RPMI7951 (cell line): ENCODE measurements at regions not wholly inside any gene's neighbourhood (a gene's known extent, or its start where the extent isn't known, plus 50 kb on each side); places are given as distances from the start of the nearest gene placed in this dataset.
A peak's percentile ranks its signal among the peaks of the same experiment; 100 is the strongest.
"Not testable (repeated sequence)": the region's sequence is repeated elsewhere in the genome, so short reads cannot be mapped to it uniquely, and the experiment has no call there.

Source experiments
- DNase-seq: peaks from one replicate; pipeline ENCODE4 v3.0.0-alpha.2; 2012; ENCODE audit warnings: low read depth

GRCh38 chr19:41495589-41495988 is 52.6 kb downstream of the ERICH4 start:
- DNase-seq: no peak

DNA sequence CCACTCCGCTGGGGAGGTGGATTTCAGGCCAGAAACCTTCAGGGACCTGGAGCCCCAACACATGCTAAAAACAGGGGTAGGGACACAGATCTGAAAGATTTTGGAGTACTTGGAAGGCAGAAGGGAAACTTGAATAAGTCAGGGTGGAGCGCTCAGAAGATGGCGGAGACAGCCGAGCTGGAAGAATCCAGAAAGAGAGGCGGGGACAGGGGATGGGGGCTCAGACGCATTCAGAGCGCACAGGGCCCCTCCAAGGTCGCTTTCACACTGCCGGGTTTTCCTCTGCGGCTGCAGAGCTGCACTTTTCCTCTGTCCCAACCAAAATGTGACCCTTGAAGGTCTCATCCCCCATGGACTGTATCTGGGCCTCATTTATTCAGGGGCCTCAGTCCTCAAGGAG is 56.9 kb downstream of the ERICH4 start:
- no peak for DNase-seq

- no peak for DNase-seq
Measured at GRCh38 chr19:41500443-41500842, 57.5 kb downstream of the ERICH4 start.

GRCh38 chr19:41501854-41502253 is 58.9 kb downstream of the ERICH4 start:
- peak; percentile 15 for DNase-seq

- DNase-seq: no peak
Measured at GRCh38 chr19:41505105-41505504, 62.1 kb downstream of the ERICH4 start.

GRCh38 chr19:41510484-41510883 is 65.5 kb upstream of the CEACAM21 start:
- DNase-seq: no peak

DNA sequence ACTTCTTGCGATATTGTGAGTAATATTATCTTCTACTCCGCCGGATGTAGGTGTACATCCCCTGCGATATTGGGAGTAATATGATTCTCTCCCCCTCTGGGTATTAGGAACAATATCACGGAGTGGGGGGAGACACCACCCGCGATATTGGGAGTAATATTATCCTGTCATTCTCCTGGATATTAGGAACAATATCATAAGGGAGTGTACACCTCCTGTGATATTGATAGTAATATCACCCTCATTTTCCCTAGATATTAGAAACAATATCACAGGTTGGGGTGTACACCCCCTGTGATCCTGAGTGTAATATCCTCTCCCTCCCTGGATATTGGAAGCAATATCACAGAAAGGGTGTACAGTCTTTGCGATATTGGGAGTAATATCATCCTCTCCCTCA is 64.3 kb upstream of the CEACAM21 start:
- no peak for DNase-seq

DNA sequence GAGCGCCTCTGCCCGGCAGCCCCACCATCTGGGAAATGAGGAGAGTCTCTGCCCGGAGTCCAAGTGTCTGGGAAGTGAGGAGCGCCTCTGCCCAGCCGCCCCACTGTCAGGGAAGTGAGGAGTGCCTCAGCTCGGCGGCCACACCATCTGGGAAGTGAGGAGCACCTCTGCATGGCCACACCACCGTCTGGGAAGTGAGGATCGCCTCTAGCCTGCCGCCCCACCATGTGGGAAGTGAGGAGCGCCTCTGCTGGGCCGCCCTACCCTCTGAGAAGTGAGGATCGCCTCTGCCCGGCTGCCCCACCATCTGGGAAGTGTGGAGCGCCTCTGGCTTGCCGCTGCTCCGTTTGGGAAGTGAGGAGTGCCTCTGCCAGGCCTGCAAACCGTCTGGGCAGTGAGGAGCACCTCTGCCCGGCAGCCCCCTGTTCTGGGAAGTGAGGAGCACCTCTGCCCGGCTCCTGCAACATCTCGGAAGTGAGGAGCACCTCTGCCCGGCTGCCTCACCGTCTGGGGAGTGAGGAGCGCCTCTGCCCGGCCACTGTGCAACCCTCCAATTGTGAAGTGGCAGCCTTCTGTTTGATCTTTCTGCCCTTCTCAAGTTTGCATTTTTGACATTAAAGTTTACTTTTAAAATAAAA is 60.8 kb upstream of the CEACAM21 start:
- no peak for DNase-seq

GRCh38 chr19:41516292-41517171 is 59.4 kb upstream of the CEACAM21 start:
- not testable (repeated sequence) for DNase-seq

DNA sequence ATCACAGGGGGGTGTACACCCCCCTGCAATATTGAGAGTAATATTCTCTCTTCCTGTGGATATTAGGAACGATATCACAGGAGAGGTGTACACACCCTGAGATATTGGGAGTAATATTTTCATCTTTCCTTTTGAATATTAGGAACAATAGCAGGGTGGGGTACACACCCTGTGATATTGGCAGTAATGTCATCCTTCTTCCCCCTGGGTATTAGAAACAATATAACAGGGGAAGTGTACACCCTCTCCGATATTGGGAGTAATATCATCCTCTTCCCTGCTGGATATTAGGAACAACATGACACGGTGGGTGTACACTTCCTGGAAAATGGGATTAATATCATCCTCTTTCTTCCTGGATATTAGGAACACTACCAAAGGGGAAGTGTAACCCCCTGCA is 57.8 kb upstream of the CEACAM21 start:
- no peak for DNase-seq

- DNase-seq: not testable (repeated sequence)
Measured at GRCh38 chr19:41521138-41521930, 54.6 kb upstream of the CEACAM21 start.

DNA sequence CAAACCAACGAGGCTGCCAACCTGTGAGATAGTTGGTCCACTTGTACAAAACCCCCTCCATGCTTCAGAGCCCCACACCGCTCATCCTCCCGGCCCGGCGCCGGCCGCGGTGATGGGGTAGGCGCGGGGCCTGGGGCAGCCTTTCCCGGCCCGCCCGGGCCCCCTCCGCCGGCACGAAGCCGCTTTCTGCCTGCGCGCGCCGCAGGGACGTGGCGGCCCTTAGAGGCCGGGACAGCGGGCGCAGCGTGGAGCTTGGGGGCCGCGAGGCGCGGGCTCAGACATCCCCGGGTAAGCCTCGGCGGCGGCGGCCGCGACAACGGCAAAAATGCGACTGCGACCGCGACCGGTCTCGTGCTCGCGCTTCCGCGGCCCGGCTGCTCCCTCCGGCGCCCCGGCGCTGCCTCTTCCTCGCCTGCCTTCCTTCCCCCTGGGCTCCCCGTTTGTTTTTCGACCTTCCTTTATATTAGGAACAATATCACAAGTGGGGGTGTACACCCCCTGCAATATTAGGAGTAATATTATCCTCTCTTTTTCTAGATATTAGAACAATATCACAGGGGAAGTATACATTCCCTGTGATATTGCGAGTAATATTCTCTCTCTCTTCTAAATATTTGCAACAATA is 53.9 kb upstream of the CEACAM21 start:
- DNase-seq: no peak

DNA sequence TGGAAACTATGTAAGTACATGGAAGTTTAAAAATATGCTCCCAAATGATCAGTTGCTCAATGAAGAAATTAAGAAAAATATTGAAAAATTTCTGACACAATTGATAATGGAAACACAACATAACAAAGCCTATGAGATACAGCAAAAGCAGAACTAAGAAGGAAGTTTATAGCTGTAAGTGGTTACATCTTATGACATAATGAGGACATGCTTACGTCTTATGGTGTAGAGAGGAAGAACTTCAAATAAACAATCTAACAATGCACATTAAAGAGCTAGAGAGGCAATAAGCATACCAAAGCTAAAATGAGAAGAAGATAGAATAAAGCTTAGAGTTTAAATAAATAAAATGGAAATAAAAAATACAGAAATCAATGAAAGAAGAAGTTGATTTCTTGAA is 50.0 kb upstream of the CEACAM21 start:
- DNase-seq: no peak
